Cardiac muscle cell (in vitro differentiated cells and primary cell): ENCODE measurements at regions not wholly inside any gene's neighbourhood (a gene's known extent, or its start where the extent isn't known, plus 50 kb on each side); places are given as distances from the start of the nearest gene placed in this dataset.

ENCODE experiments used
- DNase-seq, 2 donors: peaks; one replicate each; pipeline versions ENCODE4 v3.0.0 to v3.0.0-alpha.2; 2010 to 2017; ENCODE audit warnings: low read depth in 1 of 2, low spot score in 1 of 2
- H3K27ac ChIP-seq: fragments of 200-600 bp; sonication (generic); 2 replicates; pipeline ENCODE4 v1.5.1; 2016
- H3K27me3 ChIP-seq: fragments of 200-600 bp; sonication (generic); 2 replicates; pipeline ENCODE4 v1.6.0; 2016; ENCODE audit warnings: control low read depth
- H3K36me3 ChIP-seq: fragments of 200-600 bp; sonication (generic); 2 replicates; pipeline ENCODE4 v1.5.1; 2016; ENCODE audit warnings: control low read depth
- H3K4me1 ChIP-seq: fragments of 200-600 bp; sonication (generic); 2 replicates; pipeline ENCODE4 v1.8.1; 2017; ENCODE audit warnings: low read depth, mild to moderate bottlenecking, mixed run types
- H3K4me3 ChIP-seq: fragments of 200-600 bp; sonication (generic); 2 replicates; pipeline ENCODE4 v1.5.1; 2016; ENCODE audit warnings: mild to moderate bottlenecking
- H3K9me3 ChIP-seq: fragments of 200-600 bp; sonication (generic); 2 replicates; pipeline ENCODE4 v1.5.1; 2017; ENCODE audit warnings: low read depth, mild to moderate bottlenecking, control low read depth
- TF ChIP-seq, protein P1 (sequence below): IDR thresholded peaks from 2 replicates; pipeline ENCODE4 v1.5.1; 2012; ENCODE audit warnings: low read depth, mild to moderate bottlenecking, low read length

DNA sequence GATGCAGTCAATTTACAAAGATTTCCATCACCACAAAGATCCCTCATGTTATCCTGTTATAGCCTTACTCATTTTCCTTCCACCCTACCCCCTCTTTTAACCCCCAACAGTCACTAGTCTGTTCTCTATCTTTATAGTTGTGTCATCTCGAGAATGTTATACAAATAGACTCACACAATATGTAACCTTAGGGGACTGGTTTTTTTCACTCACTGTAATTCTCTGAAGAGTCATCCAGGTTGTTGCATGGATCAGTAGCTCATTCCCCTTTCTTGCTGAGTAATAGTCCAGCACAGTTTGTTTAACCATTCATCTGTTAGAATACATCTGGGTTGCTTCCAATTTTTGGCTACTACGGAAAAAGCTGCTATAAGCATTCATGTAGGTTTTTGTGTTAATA, 121.1 kb upstream of the PDE1C start:
- H3K36me3 ChIP-seq, result no peaks in the 10 kb centered on the region
- H3K4me3 ChIP-seq, result no peak overlapping the region
- no peak overlapping the region for H3K27ac ChIP-seq
- no peaks in the 10 kb centered on the region for H3K27me3 ChIP-seq
- DNase-seq, result no peak
- TF ChIP-seq, protein P1, sequence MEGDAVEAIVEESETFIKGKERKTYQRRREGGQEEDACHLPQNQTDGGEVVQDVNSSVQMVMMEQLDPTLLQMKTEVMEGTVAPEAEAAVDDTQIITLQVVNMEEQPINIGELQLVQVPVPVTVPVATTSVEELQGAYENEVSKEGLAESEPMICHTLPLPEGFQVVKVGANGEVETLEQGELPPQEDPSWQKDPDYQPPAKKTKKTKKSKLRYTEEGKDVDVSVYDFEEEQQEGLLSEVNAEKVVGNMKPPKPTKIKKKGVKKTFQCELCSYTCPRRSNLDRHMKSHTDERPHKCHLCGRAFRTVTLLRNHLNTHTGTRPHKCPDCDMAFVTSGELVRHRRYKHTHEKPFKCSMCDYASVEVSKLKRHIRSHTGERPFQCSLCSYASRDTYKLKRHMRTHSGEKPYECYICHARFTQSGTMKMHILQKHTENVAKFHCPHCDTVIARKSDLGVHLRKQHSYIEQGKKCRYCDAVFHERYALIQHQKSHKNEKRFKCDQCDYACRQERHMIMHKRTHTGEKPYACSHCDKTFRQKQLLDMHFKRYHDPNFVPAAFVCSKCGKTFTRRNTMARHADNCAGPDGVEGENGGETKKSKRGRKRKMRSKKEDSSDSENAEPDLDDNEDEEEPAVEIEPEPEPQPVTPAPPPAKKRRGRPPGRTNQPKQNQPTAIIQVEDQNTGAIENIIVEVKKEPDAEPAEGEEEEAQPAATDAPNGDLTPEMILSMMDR, result no peak
- no peaks in the 10 kb centered on the region for H3K9me3 ChIP-seq
- H3K4me1 ChIP-seq, result no peaks in the 10 kb centered on the region

DNA sequence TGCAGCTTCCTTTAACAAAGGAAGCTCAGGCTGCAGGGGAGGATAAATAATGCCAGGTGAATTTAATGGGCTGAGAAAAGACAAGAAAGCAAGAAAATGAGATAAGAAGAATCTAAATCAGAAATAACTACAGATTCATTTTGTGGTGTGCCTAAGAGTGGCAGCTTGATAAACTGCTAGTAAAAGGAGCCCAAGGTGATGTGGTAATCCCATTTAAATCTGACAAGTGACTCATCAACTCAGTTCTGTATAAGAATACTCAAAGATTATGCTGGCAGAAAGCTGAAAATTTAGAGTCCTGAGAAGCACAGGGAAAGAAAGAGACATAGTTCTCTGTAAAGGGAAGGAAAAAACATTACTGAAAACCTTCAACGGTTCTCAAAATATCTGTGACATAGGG, 109.4 kb upstream of the PDE1C start:
- H3K4me1 ChIP-seq, result peaks cover 8% of the 10 kb centered on the region
- H3K4me3 ChIP-seq, result no peak overlapping the region
- H3K9me3 ChIP-seq, result no peaks in the 10 kb centered on the region
- H3K36me3 ChIP-seq, result no peaks in the 10 kb centered on the region
- TF ChIP-seq, protein P1, result no peak
- H3K27ac ChIP-seq, result no peak overlapping the region
- H3K27me3 ChIP-seq, result no peaks in the 10 kb centered on the region
- peak in 1 of 2 donors; percentile 31 for DNase-seq

DNA sequence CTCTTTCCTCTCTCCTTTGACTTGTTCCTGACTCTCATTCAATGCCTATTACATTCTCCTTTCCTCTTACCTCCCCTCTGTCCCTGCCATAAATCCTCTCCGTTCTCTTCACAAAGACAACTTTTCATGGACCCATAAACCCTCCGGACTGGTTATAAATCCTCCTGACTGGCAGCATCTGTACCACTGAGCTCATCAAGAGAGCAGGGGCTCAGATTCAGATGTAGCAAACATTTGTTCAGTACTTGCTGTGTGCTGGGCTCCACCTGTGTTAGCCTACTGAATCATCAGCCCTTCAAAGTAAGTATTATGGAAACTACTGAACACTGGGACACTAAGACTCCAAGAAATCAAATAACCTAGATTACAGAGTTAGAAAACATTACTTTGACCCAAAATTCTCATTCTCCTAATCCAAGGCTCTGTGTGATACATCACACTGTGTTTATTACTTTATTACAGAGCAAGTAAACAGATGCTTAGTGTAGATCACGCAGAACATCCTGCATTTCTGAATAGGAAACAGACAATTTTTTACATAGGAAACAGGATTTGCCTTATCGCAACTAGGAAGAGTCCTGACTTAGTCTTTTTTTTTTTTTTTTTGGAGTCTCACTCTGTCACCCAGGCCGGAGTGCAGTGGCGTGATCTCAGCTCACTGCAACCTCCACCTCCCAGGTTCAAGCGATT, 108.6 kb upstream of the PDE1C start:
- Histone ChIP-seq H3K4me1 (peaks cover 8% of the 10 kb centered on the region), H3K36me3 (no peaks in the 10 kb centered on the region), H3K9me3 (no peaks in the 10 kb centered on the region), H3K4me3 (no peak overlapping the region), H3K27ac (no peak overlapping the region), H3K27me3 (no peaks in the 10 kb centered on the region)
- DNase-seq, result no peak
- TF ChIP-seq, protein P1, result no peak

DNA sequence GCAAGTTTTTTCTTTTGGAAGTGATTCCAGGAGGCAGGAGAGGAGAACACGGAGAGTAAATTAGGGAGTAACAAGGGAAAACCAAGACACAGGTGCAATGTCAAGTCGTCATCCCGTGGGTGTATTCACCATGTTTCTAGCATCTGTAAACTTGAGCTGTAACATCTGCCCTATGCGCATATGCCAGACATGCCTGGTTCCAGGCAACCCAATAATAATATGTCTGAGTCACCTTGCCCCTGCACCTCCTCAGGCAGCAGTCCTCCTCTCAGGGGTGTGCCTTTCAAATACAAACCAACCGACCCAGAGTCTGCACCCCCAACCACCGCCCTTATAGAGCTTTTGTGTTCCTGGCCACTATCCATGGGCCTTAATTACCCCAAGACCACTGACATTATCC, 107.0 kb upstream of the PDE1C start:
- TF ChIP-seq, protein P1, result no peak
- DNase-seq, result no peak
- Histone ChIP-seq H3K27me3 (no peaks in the 10 kb centered on the region), H3K36me3 (no peaks in the 10 kb centered on the region), H3K9me3 (no peaks in the 10 kb centered on the region), H3K4me1 (peaks cover 8% of the 10 kb centered on the region), H3K4me3 (no peak overlapping the region), H3K27ac (no peak overlapping the region)

DNA sequence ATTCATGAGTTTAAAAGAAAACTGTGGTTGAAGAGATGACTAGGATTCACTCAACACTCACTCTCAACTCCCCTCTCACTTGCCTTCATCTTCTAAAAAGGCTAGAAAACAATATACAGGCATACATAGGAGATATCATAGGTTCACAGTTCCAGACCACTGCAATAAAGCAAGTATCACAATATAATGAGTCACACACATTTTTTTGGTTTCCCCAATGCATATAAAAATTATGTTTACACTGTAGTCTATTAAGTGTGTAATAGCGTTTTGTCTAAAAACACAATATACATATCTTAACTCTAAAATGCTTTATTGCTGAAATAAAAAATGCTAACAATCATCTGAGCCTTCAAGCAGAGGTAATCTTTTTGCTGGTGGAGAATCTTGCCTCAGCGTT, 104.9 kb upstream of the PDE1C start:
- Histone ChIP-seq H3K27ac (no peak overlapping the region), H3K4me1 (peaks cover 8% of the 10 kb centered on the region), H3K36me3 (no peaks in the 10 kb centered on the region), H3K4me3 (no peak overlapping the region), H3K9me3 (no peaks in the 10 kb centered on the region), H3K27me3 (no peaks in the 10 kb centered on the region)
- no peak for DNase-seq
- TF ChIP-seq, protein P1, result no peak
